IPS-NIHi7 (cell line): ENCODE measurements at regions not wholly inside any gene's neighbourhood (a gene's known extent, or its start where the extent isn't known, plus 50 kb on each side); places are given as distances from the start of the nearest gene placed in this dataset.
"Not testable (repeated sequence)": the region's sequence is repeated elsewhere in the genome, so short reads cannot be mapped to it uniquely, and the experiment has no call there.

Experiments used
- DNase-seq: peaks from one replicate; pipeline ENCODE4 v3.0.0; 2012; ENCODE audit warnings: mixed read lengths; ENCODE audit errors: extremely low spot score

GRCh38 chr12:18849080-18849479 lies 111.2 kb downstream of the CAPZA3 start:
- DNase-seq, result peak; percentile 13

- no peak for DNase-seq
Measured at GRCh38 chr12:18849761-18850160, 111.8 kb downstream of the CAPZA3 start.

- DNase-seq, result no peak
Measured at GRCh38 chr12:18850752-18851151, 112.8 kb downstream of the CAPZA3 start.

GRCh38 chr12:18851271-18851670 lies 113.4 kb downstream of the CAPZA3 start:
- no peak for DNase-seq

GRCh38 chr12:18853570-18854366 lies 115.8 kb downstream of the CAPZA3 start:
- no peak for DNase-seq

- DNase-seq, result no peak
Measured at GRCh38 chr12:18857656-18858055, 119.7 kb downstream of the CAPZA3 start.

- no peak for DNase-seq
Measured at GRCh38 chr12:18859400-18859799, 121.5 kb downstream of the CAPZA3 start.

GRCh38 chr12:18861287-18861858 lies 123.5 kb downstream of the CAPZA3 start:
- no peak for DNase-seq

- DNase-seq, result no peak
Measured at GRCh38 chr12:18863769-18864500, 126.0 kb downstream of the CAPZA3 start.

GRCh38 chr12:18864900-18865561 lies 127.1 kb downstream of the CAPZA3 start:
- DNase-seq, result no peak

- no peak for DNase-seq
Measured at GRCh38 chr12:18868717-18869116, 130.8 kb downstream of the CAPZA3 start.

- no peak for DNase-seq
Measured at GRCh38 chr12:18872770-18873169, 134.9 kb downstream of the CAPZA3 start.

GRCh38 chr12:18878676-18879180 lies 140.8 kb downstream of the CAPZA3 start:
- DNase-seq, result no peak

GRCh38 chr12:18882690-18883089 lies 144.8 kb downstream of the CAPZA3 start:
- no peak for DNase-seq

GRCh38 chr12:18886962-18887361 lies 149.0 kb downstream of the CAPZA3 start:
- DNase-seq, result no peak

- no peak for DNase-seq
Measured at GRCh38 chr12:18887368-18887767, 149.4 kb downstream of the CAPZA3 start.

- DNase-seq, result peak; percentile 18
Measured at GRCh38 chr12:18888047-18888446, 150.1 kb downstream of the CAPZA3 start.

- DNase-seq, result not testable (repeated sequence)
Measured at GRCh38 chr12:18890621-18891020, 152.7 kb downstream of the CAPZA3 start.

- DNase-seq, result no peak
Measured at GRCh38 chr12:18895540-18895939, 157.6 kb downstream of the CAPZA3 start.

GRCh38 chr12:18895946-18896345 lies 158.0 kb downstream of the CAPZA3 start:
- peak; percentile 46 for DNase-seq

- DNase-seq, result no peak
Measured at GRCh38 chr12:18897823-18898222, 159.9 kb downstream of the CAPZA3 start.

- no peak for DNase-seq
Measured at GRCh38 chr12:18898470-18898869, 160.6 kb downstream of the CAPZA3 start.
